Esophagus muscularis mucosa (tissue), 4 donors: ENCODE measurements at regions not wholly inside any gene's neighbourhood (a gene's known extent, or its start where the extent isn't known, plus 50 kb on each side); places are given as distances from the start of the nearest gene placed in this dataset.

Experiments used
- DNase-seq: peaks from one replicate; pipeline ENCODE4 v3.0.0-alpha.2; 2017; ENCODE audit errors: extremely low spot score
- H3K27ac ChIP-seq, 4 donors: fragments of 200-600 bp; sonication (generic); replicated peaks in 1 of 4; 1 replicate in 3 of 4; 2 replicates in 1 of 4; pipeline ENCODE4 v1.5.1; 2016 to 2019; ENCODE audit warnings: mild to moderate bottlenecking in 1 of 4
- H3K27me3 ChIP-seq, 4 donors: fragments of 200-600 bp; sonication (generic); one replicate each; pipeline versions ENCODE4 v1.5.1 to v1.6.0; 2016 to 2019
- H3K36me3 ChIP-seq, 4 donors: fragments of 200-600 bp; sonication (generic); one replicate each; pipeline ENCODE4 v1.5.1; 2016 to 2019
- H3K4me1 ChIP-seq, 4 donors: fragments of 200-600 bp; sonication (generic); one replicate each; pipeline ENCODE4 v1.5.1; 2016 to 2019
- H3K4me3 ChIP-seq, 4 donors: fragments of 200-600 bp; sonication (generic); 1 replicate in 2 of 4; 2 replicates in 2 of 4; pipeline ENCODE4 v1.5.1; 2016 to 2019; ENCODE audit warnings: mild to moderate bottlenecking in 4 of 4, moderate library complexity in 1 of 4
- H3K9me3 ChIP-seq, 4 donors: fragments of 200-600 bp; sonication (generic); 1 replicate in 3 of 4; 2 replicates in 1 of 4; pipeline ENCODE4 v1.5.1; 2016 to 2019
- CTCF ChIP-seq, 3 experiments: fragments of 200-600 bp in 2 of 3; fragments of 450-650 bp in 1 of 3; sonication (generic) in 2 of 3; IDR thresholded peaks; one replicate each; pipeline ENCODE4 v1.5.1; 2017 to 2019; ENCODE audit warnings: antibody characterized with exemption in 3 of 3, mild to moderate bottlenecking in 2 of 3, moderate library complexity in 1 of 3
- EP300 ChIP-seq: sonication (generic); formaldehyde crosslinking; IDR thresholded peaks from one replicate; pipeline ENCODE4 v1.6.1; 2017; ENCODE audit warnings: antibody characterized with exemption
- POLR2A ChIP-seq: fragments of 450-650 bp; IDR thresholded peaks from one replicate; pipeline ENCODE4 v1.6.1; 2017; ENCODE audit warnings: antibody characterized with exemption, moderate library complexity, mild to moderate bottlenecking, low read depth
- POLR2AphosphoS5 ChIP-seq, 2 donors: sonication (generic); formaldehyde crosslinking; IDR thresholded peaks; one replicate each; pipeline ENCODE4 v1.6.1; 2017; ENCODE audit warnings: antibody characterized with exemption in 2 of 2
- WGBS: methylation state at CpG from one replicate; pipeline ENCODE4 v1.1.5; 2018; 5-methylcytosine and 5-hydroxymethylcytosine counted together
- intact Hi-C: fragments of 100-400 bp; cut with DNase I; formaldehyde crosslinking; loops from one replicate; pipeline ENCODE4 v1.15.1; 2023

DNA sequence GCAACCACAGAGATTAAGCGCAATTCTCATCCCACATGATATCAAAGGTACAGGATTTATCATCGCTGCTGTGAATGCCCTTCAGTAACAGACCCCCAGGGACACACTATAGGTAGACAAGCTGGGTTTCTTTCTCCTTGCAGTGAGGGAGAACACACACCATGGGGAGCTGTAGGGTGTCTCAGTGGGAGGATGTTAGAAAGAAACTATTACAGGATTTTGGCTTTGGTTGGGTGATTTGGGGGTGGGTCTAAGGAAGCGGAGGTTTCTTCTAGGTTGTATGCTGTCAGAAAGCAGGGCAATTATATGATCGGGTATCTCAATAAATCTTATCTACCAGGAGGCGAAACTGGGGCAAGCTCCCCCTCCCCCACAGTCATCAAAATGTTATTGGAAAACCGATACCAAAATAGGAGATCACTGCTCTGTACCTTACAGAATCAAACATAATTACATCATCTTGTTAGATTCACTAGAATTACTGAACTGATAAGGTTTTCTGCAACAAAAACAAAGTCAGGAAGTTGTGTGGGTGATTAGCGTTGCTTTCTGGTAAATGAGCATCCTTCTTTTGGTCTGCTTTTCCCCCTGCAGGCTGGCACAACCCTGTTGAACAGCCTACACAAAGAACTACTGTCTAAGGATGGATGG is 209.7 kb downstream of the TEX36 start:
- DNase-seq = no peak
- Histone ChIP-seq H3K27me3 (no peaks in the 10 kb centered on the region), H3K36me3 (no peaks in the 10 kb centered on the region), H3K4me3 (no peak overlapping the region), H3K4me1 (no peaks in the 10 kb centered on the region), H3K9me3 (no peaks in the 10 kb centered on the region), H3K27ac (no peak overlapping the region)
- TF ChIP-seq CTCF (IDR thresholded peaks at IDR 0.05) (no peak), POLR2A (no peak), EP300 (no peak), POLR2AphosphoS5 (IDR thresholded peaks at IDR 0.05) (no peak)
- WGBS = 83% methylated on average over 7 of the region's 7 CpGs
- intact Hi-C loops = no loop called here

DNA sequence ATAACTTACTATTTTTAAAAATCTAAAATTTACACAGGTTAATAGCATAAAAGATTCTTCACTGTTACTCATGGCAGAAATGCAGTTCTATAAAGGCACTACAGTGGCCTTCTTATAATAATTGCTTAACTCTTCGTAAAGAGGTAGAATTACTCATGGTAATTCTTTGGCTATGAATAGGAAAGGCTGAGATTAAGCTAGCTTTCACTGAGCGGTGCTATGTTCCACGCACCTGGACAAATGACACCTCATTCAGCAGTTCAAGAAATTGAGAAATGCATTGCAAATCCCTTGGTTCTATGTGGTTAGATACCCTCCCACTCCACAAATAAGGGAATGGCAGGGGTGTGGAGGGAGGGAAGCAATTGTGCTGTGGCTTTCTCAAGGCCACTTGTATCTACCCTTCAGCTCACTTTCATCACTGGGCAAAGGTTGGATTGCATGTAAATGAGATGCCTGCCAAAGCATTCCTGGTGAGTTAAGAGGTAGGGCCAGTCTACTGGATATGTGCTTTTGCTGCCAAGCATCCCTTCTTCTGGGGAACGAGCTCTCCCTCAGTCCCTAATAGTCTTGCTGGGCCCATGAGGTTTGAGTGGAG is 210.9 kb downstream of the TEX36 start:
- DNase-seq = no peak
- H3K36me3 ChIP-seq = no peaks in the 10 kb centered on the region
- H3K27me3 ChIP-seq = no peaks in the 10 kb centered on the region
- WGBS = 91% methylated on average over 4 of the region's 4 CpGs
- H3K27ac ChIP-seq = no peak overlapping the region
- H3K4me3 ChIP-seq = no peak overlapping the region
- TF ChIP-seq POLR2AphosphoS5 (IDR thresholded peaks at IDR 0.05) = no peak
- no peak for TF ChIP-seq CTCF (IDR thresholded peaks at IDR 0.05)
- TF ChIP-seq POLR2A = no peak
- no peak for TF ChIP-seq EP300
- no peaks in the 10 kb centered on the region for H3K9me3 ChIP-seq
- no peaks in the 10 kb centered on the region for H3K4me1 ChIP-seq
- intact Hi-C loops = no loop called here

- DNase-seq = peak; percentile 55
- H3K27me3 ChIP-seq = no peaks in the 10 kb centered on the region
- no peaks in the 10 kb centered on the region for H3K9me3 ChIP-seq
- intact Hi-C loops = no loop called here
- H3K27ac ChIP-seq = no peak overlapping the region
- TF ChIP-seq POLR2AphosphoS5 (IDR thresholded peaks at IDR 0.05) (no peak), CTCF (IDR thresholded peaks at IDR 0.05) (no peak), POLR2A (no peak), EP300 (no peak)
- H3K36me3 ChIP-seq = no peaks in the 10 kb centered on the region
- no peaks in the 10 kb centered on the region for H3K4me1 ChIP-seq
- 89% methylated on average over 16 of the region's 16 CpGs for WGBS
- no peak overlapping the region for H3K4me3 ChIP-seq
Measured at GRCh38 chr10:125468278-125468677, 214.7 kb downstream of the TEX36 start.

GRCh38 chr10:125466685-125467084 is 216.3 kb downstream of the TEX36 start:
- intact Hi-C loops = no loop called here
- H3K36me3 ChIP-seq = no peaks in the 10 kb centered on the region
- no peaks in the 10 kb centered on the region for H3K27me3 ChIP-seq
- H3K27ac ChIP-seq = no peak overlapping the region
- H3K9me3 ChIP-seq = no peaks in the 10 kb centered on the region
- no peak for DNase-seq
- no peak overlapping the region for H3K4me3 ChIP-seq
- 90% methylated on average over 1 of the region's 1 CpG for WGBS
- H3K4me1 ChIP-seq = no peaks in the 10 kb centered on the region
- no peak for TF ChIP-seq EP300
- no peak for TF ChIP-seq CTCF (IDR thresholded peaks at IDR 0.05)
- TF ChIP-seq POLR2AphosphoS5 (IDR thresholded peaks at IDR 0.05) = no peak
- no peak for TF ChIP-seq POLR2A

- H3K9me3 ChIP-seq = no peaks in the 10 kb centered on the region
- no peak for TF ChIP-seq POLR2A
Measured at GRCh38 chr10:125462845-125463244, 220.1 kb downstream of the TEX36 start.

More at GRCh38 chr10:125462845-125463244, 220.1 kb downstream of the TEX36 start:
- Histone ChIP-seq H3K36me3 (no peaks in the 10 kb centered on the region), H3K4me1 (no peaks in the 10 kb centered on the region), H3K27ac (no peak overlapping the region), H3K27me3 (no peaks in the 10 kb centered on the region), H3K4me3 (no peak overlapping the region)
- no peak for DNase-seq
- intact Hi-C loops = no loop called here
- WGBS = 88% methylated on average over 2 of the region's 2 CpGs
